GM12801 (cell line): ENCODE measurements at regions not wholly inside any gene's neighbourhood (a gene's known extent, or its start where the extent isn't known, plus 50 kb on each side); places are given as distances from the start of the nearest gene placed in this dataset.

ENCODE experiments used
- CTCF ChIP-seq: IDR thresholded peaks from one replicate; pipeline ENCODE4 v1.5.1; 2011; ENCODE audit warnings: control low read depth; ENCODE audit not compliant: insufficient read length; ENCODE audit errors: extremely low read depth

- TF ChIP-seq CTCF = no peak
These were observed 1331.9 kb downstream of the XPNPEP1 start for GRCh38 chr10:108591417-108591816.

- TF ChIP-seq CTCF = no peak
These were observed 1336.9 kb downstream of the XPNPEP1 start for GRCh38 chr10:108586424-108586823.

- TF ChIP-seq CTCF = no peak
These were observed 1339.4 kb downstream of the XPNPEP1 start for GRCh38 chr10:108583877-108584276.

- no peak for TF ChIP-seq CTCF
These were observed 1340.4 kb downstream of the XPNPEP1 start for GRCh38 chr10:108582888-108583287.

GRCh38 chr10:108582387-108582786 is 1340.9 kb downstream of the XPNPEP1 start:
- no peak for TF ChIP-seq CTCF

GRCh38 chr10:108578258-108578657 is 1345.1 kb downstream of the XPNPEP1 start:
- no peak for TF ChIP-seq CTCF

GRCh38 chr10:108574233-108574632 is 1349.1 kb downstream of the XPNPEP1 start:
- TF ChIP-seq CTCF = no peak

- TF ChIP-seq CTCF = no peak
These were observed 1354.5 kb downstream of the XPNPEP1 start for GRCh38 chr10:108568824-108569223.
